BLaER1 (cell line): ENCODE measurements at regions not wholly inside any gene's neighbourhood (a gene's known extent, or its start where the extent isn't known, plus 50 kb on each side); places are given as distances from the start of the nearest gene placed in this dataset.

Experiments
- H3K27ac ChIP-seq: shearing (Covaris generic); formaldehyde crosslinking; 2 replicates; pipeline ENCODE4 v1.8.1; 2022
- H3K27me3 ChIP-seq: shearing (Covaris generic); formaldehyde crosslinking; 2 replicates; pipeline ENCODE4 v1.8.1; 2022
- H3K36me3 ChIP-seq: shearing (Covaris generic); formaldehyde crosslinking; 2 replicates; pipeline ENCODE4 v1.8.1; 2022
- H3K4me1 ChIP-seq: shearing (Covaris generic); formaldehyde crosslinking; 2 replicates; pipeline ENCODE4 v1.8.1; 2022
- H3K4me2 ChIP-seq: shearing (Covaris generic); formaldehyde crosslinking; 2 replicates; pipeline ENCODE4 v1.8.1; 2022
- H3K4me3 ChIP-seq: shearing (Covaris generic); formaldehyde crosslinking; 2 replicates; pipeline ENCODE4 v1.8.1; 2022
- H3K9ac ChIP-seq: shearing (Covaris generic); formaldehyde crosslinking; 2 replicates; pipeline ENCODE4 v1.8.1; 2022
- H3K9me3 ChIP-seq: shearing (Covaris generic); formaldehyde crosslinking; 2 replicates; pipeline ENCODE4 v1.8.1; 2022
- H4K20me1 ChIP-seq: shearing (Covaris generic); formaldehyde crosslinking; 2 replicates; pipeline ENCODE4 v1.8.1; 2022
- Cebpa-rat ChIP-seq: shearing (Covaris generic); IDR thresholded peaks from 2 replicates; pipeline ENCODE4 v1.8.1; 2022

- H3K4me1 ChIP-seq, result peaks cover 17% of the 10 kb centered on the region
- no peak overlapping the region for H3K4me3 ChIP-seq
- TF ChIP-seq Cebpa-rat, result no peak
- peaks cover 3% of the 10 kb centered on the region; the same call in 1 of the 2 replicates for H3K9me3 ChIP-seq
- no peak overlapping the region for H3K27ac ChIP-seq
- H3K27me3 ChIP-seq, result no peaks in the 10 kb centered on the region
- H4K20me1 ChIP-seq, result no peaks in the 10 kb centered on the region
- H3K36me3 ChIP-seq, result no peaks in the 10 kb centered on the region
- no peak overlapping the region for H3K4me2 ChIP-seq
- H3K9ac ChIP-seq, result no peak overlapping the region
These were observed 707.9 kb upstream of the NRSN1 start for GRCh38 chr6:23418095-23418494.

DNA sequence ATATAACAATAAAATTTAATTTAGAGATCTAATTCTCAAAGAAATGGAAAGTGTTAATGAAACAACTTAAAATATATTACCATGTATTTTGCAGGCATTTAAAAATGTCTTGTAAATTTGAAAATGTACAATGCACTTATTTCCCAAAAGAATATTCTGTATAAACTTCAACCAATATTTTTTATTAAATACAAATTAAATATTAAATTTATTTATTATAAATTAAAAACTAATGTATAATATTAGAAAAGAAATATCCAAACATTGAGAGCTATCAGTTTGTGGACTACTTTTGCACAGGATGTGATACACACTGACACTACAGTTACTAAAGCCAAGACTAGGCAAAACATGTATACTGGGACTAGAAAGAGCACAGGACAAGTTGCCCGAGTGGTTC lies 707.0 kb upstream of the NRSN1 start:
- TF ChIP-seq Cebpa-rat, result no peak
- no peaks in the 10 kb centered on the region for H3K27me3 ChIP-seq
- peaks cover 7% of the 10 kb centered on the region for H3K4me1 ChIP-seq
- no peaks in the 10 kb centered on the region for H4K20me1 ChIP-seq
- H3K4me2 ChIP-seq, result no peak overlapping the region
- no peak overlapping the region for H3K27ac ChIP-seq
- H3K9me3 ChIP-seq, result peaks cover 3% of the 10 kb centered on the region; the same call in 1 of the 2 replicates
- H3K9ac ChIP-seq, result no peak overlapping the region
- H3K36me3 ChIP-seq, result no peaks in the 10 kb centered on the region
- H3K4me3 ChIP-seq, result no peak overlapping the region

- H3K9me3 ChIP-seq, result peaks cover 3% of the 10 kb centered on the region; the same call in 1 of the 2 replicates
- no peak overlapping the region for H3K27ac ChIP-seq
- no peak overlapping the region for H3K9ac ChIP-seq
- H4K20me1 ChIP-seq, result no peaks in the 10 kb centered on the region
- H3K27me3 ChIP-seq, result no peaks in the 10 kb centered on the region
- no peak overlapping the region for H3K4me2 ChIP-seq
- H3K4me1 ChIP-seq, result no peaks in the 10 kb centered on the region
- no peak overlapping the region for H3K4me3 ChIP-seq
- H3K36me3 ChIP-seq, result no peaks in the 10 kb centered on the region
- no peak for TF ChIP-seq Cebpa-rat
These were observed 705.2 kb upstream of the NRSN1 start for GRCh38 chr6:23420659-23421350.

- H3K9me3 ChIP-seq, result peaks cover 3% of the 10 kb centered on the region; the same call in 1 of the 2 replicates
- no peaks in the 10 kb centered on the region for H3K4me1 ChIP-seq
- H3K4me2 ChIP-seq, result no peak overlapping the region
- H3K9ac ChIP-seq, result no peak overlapping the region
- H3K27ac ChIP-seq, result no peak overlapping the region
- no peaks in the 10 kb centered on the region for H4K20me1 ChIP-seq
- no peak overlapping the region for H3K4me3 ChIP-seq
- no peaks in the 10 kb centered on the region for H3K27me3 ChIP-seq
- TF ChIP-seq Cebpa-rat, result no peak
- no peaks in the 10 kb centered on the region for H3K36me3 ChIP-seq
These were observed 701.4 kb upstream of the NRSN1 start for GRCh38 chr6:23424584-23424983.

DNA sequence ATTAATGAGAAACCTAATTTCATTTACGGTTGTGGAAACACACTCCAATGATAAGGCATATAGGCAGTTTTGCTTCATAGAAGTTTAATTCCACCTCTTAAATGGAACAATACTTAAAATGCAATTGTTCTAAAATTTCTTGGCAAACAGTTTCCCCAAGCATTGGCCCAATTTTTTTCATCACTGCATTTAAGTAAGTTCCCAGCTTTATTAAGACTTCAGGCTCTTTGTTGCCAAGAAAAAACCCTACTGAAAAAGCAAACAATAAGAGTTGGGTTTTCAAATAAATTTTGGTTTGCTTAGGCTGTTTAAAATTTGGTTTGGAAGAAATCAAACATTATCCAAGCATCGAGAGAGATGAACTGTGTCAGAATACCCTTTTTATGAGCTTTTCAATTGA lies 690.9 kb upstream of the NRSN1 start:
- Histone ChIP-seq H3K4me2 (no peak overlapping the region), H3K9ac (no peak overlapping the region), H4K20me1 (no peaks in the 10 kb centered on the region), H3K27ac (no peak overlapping the region), H3K27me3 (no peaks in the 10 kb centered on the region), H3K9me3 (no peaks in the 10 kb centered on the region; the same call in 1 of the 2 replicates), H3K36me3 (no peaks in the 10 kb centered on the region), H3K4me3 (no peak overlapping the region), H3K4me1 (0 out of 2 replicates have a peak, but pooled peaks cover 4% of the 10 kb centered on the region)
- TF ChIP-seq Cebpa-rat, result no peak

DNA sequence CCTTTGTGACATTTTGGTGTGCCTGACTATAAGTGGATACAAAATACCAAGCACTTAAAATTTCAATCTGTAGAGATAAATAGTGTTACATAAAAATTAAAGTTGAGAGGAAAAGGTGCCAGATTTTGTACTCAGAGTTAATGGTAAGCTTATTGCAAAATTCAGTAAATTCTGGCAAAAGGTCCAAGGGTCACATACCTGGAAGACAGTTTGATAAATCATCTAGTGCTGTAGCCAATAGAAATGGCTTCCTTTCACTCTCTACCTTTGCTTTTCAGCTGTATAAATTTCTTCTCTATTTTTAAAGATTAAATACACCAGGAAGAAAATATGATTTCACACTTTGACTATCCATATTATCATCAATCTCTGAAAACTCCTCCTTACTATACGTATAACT lies 690.2 kb upstream of the NRSN1 start:
- Histone ChIP-seq H3K9ac (no peak overlapping the region), H3K27me3 (no peaks in the 10 kb centered on the region)

DNA sequence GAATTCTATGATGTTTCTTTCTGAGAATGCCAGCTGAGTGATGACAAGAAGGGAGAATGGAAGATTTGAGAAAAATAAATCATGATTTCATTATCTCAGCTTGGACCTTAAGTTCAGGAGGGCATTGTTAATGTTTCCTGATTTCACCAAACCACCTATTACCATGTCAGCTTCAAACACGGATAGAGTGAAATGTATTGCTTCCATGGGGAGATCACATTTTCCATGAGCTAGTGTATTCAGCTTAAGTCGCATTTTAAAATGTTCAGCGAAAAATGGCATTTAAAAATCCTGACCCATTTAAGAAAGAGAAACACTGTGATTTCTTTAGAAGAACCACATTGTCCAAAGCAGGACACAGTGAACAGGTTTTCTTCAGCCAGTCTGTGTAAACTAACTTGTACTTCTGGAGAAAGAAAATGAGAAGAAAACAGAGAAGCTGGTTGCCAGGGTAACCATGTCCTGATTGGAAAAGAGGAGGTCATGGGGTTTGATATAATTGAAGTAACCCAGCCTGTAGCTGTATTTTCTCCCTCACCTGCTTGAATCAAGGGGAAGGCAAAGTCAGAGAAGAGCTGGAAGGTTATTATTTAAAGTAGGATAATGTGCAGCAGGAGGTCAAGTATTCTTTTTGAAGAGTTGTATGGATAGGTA lies 684.1 kb upstream of the NRSN1 start:
- Histone ChIP-seq H3K4me2 (no peak overlapping the region), H3K27ac (no peak overlapping the region), H3K4me3 (no peak overlapping the region), H4K20me1 (no peaks in the 10 kb centered on the region), H3K9ac (no peak overlapping the region), H3K4me1 (no peaks in the 10 kb centered on the region), H3K9me3 (no peaks in the 10 kb centered on the region), H3K36me3 (no peaks in the 10 kb centered on the region), H3K27me3 (no peaks in the 10 kb centered on the region)
- TF ChIP-seq Cebpa-rat, result no peak

More for the DNA sequence above, 690.2 kb upstream of the NRSN1 start:
- no peaks in the 10 kb centered on the region for H4K20me1 ChIP-seq
- no peak overlapping the region for H3K4me2 ChIP-seq
- TF ChIP-seq Cebpa-rat, result no peak
- no peak overlapping the region for H3K27ac ChIP-seq
- H3K36me3 ChIP-seq, result no peaks in the 10 kb centered on the region
- 0 out of 2 replicates have a peak, but pooled peaks cover 4% of the 10 kb centered on the region for H3K4me1 ChIP-seq
- no peaks in the 10 kb centered on the region; the same call in 1 of the 2 replicates for H3K9me3 ChIP-seq
- no peak overlapping the region for H3K4me3 ChIP-seq

GRCh38 chr6:23445157-23445710 lies 680.8 kb upstream of the NRSN1 start:
- Histone ChIP-seq H3K27ac (no peak overlapping the region), H3K4me3 (no peak overlapping the region), H3K9me3 (no peaks in the 10 kb centered on the region), H4K20me1 (no peaks in the 10 kb centered on the region), H3K27me3 (no peaks in the 10 kb centered on the region), H3K9ac (no peak overlapping the region), H3K36me3 (no peaks in the 10 kb centered on the region), H3K4me2 (no peak overlapping the region), H3K4me1 (no peaks in the 10 kb centered on the region)
- no peak for TF ChIP-seq Cebpa-rat

- H3K27ac ChIP-seq, result no peak overlapping the region
These were observed 679.5 kb upstream of the NRSN1 start for GRCh38 chr6:23446469-23446967.

DNA sequence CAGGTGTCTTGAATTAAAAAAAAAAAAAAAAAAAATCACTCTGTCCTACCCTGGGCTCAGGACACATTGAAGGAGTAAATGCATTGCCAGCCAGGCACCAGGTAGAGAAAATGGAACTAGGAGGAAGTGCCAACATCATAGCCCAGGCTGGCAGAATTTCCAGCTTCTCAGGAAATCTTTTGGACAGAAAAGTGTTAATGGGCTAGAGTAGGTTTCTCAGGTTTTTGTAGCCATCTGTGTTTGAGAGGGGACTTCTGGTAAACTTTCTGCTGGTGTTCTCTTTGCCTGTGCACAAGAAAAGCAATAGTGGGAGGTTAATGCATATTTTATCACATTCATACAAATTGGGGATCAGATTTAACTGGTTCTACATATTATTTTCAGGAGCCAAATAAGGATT lies 678.3 kb upstream of the NRSN1 start:
- no peaks in the 10 kb centered on the region for H3K4me1 ChIP-seq
- no peaks in the 10 kb centered on the region for H4K20me1 ChIP-seq
- H3K27ac ChIP-seq, result no peak overlapping the region
- no peaks in the 10 kb centered on the region for H3K27me3 ChIP-seq
- H3K9me3 ChIP-seq, result no peaks in the 10 kb centered on the region
- H3K9ac ChIP-seq, result no peak overlapping the region
- H3K4me3 ChIP-seq, result no peak overlapping the region
- no peak overlapping the region for H3K4me2 ChIP-seq
- no peaks in the 10 kb centered on the region for H3K36me3 ChIP-seq
- TF ChIP-seq Cebpa-rat, result no peak

More at GRCh38 chr6:23446469-23446967, 679.5 kb upstream of the NRSN1 start:
- H3K4me3 ChIP-seq, result no peak overlapping the region
- H3K36me3 ChIP-seq, result no peaks in the 10 kb centered on the region
- no peak overlapping the region for H3K4me2 ChIP-seq
- no peaks in the 10 kb centered on the region for H3K9me3 ChIP-seq
- H3K27me3 ChIP-seq, result no peaks in the 10 kb centered on the region
- TF ChIP-seq Cebpa-rat, result no peak
- no peaks in the 10 kb centered on the region for H4K20me1 ChIP-seq
- H3K4me1 ChIP-seq, result no peaks in the 10 kb centered on the region
- H3K9ac ChIP-seq, result no peak overlapping the region
